Mucosa of stomach (tissue), 1 donor: ENCODE measurements at regions not wholly inside any gene's neighbourhood (a gene's known extent, or its start where the extent isn't known, plus 50 kb on each side); places are given as distances from the start of the nearest gene placed in this dataset.
"Not testable (repeated sequence)": the region's sequence is repeated elsewhere in the genome, so short reads cannot be mapped to it uniquely, and the experiment has no call there.

Source experiments
- H3K27me3 ChIP-seq: one replicate; pipeline ENCODE4 v1.7.0; 2013; ENCODE audit warnings: mild to moderate bottlenecking, low read length; ENCODE audit not compliant: control insufficient read depth, insufficient read depth
- H3K36me3 ChIP-seq: one replicate; pipeline ENCODE4 v1.7.0; 2013; ENCODE audit warnings: low read length; ENCODE audit not compliant: control insufficient read depth, insufficient read depth
- H3K4me1 ChIP-seq: one replicate; pipeline ENCODE4 v1.7.0; 2013; ENCODE audit warnings: mild to moderate bottlenecking, low read length; ENCODE audit not compliant: control insufficient read depth, insufficient read depth
- H3K4me3 ChIP-seq: one replicate; pipeline ENCODE4 v1.7.0; 2013; ENCODE audit warnings: low read length
- H3K9ac ChIP-seq: one replicate; pipeline ENCODE4 v1.7.0; 2013; ENCODE audit warnings: mild to moderate bottlenecking, low read length, moderate library complexity
- H3K9me3 ChIP-seq: one replicate; pipeline ENCODE4 v1.7.0; 2013; ENCODE audit warnings: mild to moderate bottlenecking, low read length, moderate library complexity; ENCODE audit not compliant: control insufficient read depth
- donor health status: Pancreatic carcinoma.

DNA sequence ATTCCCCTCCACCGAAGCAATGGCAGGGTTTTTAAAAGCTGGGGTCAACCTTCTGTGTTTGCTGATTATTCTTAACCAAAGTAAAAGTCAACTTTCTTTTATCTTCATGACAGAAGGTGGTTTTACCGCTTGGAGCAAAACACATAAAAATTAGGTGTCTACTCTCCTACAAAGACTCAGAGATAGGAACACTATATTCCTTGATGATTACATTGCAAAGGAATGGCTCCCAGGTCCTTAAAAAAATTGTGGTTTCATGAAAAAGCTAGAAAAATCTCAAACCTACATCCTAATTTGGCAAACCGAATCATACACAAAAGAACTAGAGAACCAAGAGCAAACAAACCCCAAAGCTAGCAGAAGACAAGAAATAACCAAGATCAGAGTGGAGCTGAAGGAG, 760.4 kb upstream of the PCDH20 start:
- no peak overlapping the region for H3K4me3 ChIP-seq
- H3K27me3 ChIP-seq, result no peaks in the 10 kb centered on the region
- no peaks in the 10 kb centered on the region for H3K36me3 ChIP-seq
- no peaks in the 10 kb centered on the region for H3K4me1 ChIP-seq
- no peaks in the 10 kb centered on the region for H3K9me3 ChIP-seq
- H3K9ac ChIP-seq, result no peak overlapping the region

DNA sequence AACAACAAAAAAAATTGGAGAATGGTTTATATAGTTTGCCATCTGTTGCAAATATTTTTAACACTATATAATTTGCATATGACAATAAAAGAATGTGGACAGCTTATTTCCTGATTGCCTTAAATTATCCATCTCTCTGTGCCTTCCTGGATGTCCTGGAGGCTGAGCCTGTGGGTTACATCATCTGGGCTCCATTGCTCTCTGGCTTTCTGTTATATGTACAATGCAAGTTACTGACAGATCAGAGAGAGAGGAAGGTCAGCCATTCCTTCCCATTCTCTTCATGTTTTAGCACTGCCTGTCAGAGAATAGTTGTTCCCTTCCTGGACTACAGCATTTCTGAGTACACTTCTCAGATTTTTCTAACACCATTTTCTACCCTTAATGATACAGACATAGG, 758.3 kb upstream of the PCDH20 start:
- H3K4me3 ChIP-seq, result no peak overlapping the region
- no peak overlapping the region for H3K9ac ChIP-seq
- H3K27me3 ChIP-seq, result no peaks in the 10 kb centered on the region
- no peaks in the 10 kb centered on the region for H3K36me3 ChIP-seq
- H3K4me1 ChIP-seq, result no peaks in the 10 kb centered on the region
- H3K9me3 ChIP-seq, result no peaks in the 10 kb centered on the region

DNA sequence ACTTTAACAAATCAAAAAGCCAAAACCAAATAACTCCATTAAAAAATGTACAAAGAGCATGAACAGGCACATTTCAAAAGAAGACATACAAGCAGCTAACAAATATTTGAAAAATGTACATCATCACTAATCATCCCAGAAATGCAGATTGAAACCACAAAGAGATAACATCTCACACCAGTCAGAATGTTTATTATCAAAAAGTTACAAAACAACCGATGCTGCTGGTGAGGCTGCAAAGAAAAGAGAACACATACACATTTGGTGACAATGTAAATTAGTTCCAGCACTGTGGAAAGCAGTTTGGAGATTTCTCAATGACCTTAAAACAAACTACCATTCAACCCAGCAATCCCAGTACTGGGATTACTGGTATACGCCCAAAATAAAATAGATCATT, 756.0 kb upstream of the PCDH20 start:
- Histone ChIP-seq H3K27me3 (no peaks in the 10 kb centered on the region), H3K9ac (no peak overlapping the region), H3K4me1 (no peaks in the 10 kb centered on the region), H3K9me3 (no peaks in the 10 kb centered on the region), H3K4me3 (no peak overlapping the region), H3K36me3 (no peaks in the 10 kb centered on the region)

DNA sequence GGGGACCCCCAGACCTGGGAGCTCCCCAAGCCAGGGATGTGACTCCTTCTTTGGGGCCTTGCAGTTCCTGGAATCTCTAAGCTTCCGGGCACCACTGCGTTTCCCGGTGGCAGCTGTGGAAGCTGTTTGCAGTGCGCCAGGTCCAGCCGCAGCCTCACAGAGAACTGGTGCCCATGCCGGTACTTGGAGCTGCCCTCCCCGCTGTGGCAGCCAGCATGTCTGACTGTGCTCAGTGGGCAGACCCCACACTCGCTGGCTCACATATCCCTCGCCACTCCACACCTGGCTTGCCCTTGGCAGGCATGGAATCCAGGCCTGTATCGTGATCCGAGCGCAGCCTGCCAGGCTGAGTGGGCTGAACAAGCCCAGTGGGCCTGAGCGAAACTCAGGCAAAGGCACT, 753.2 kb upstream of the PCDH20 start:
- H3K9ac ChIP-seq, result no peak overlapping the region
- no peaks in the 10 kb centered on the region for H3K9me3 ChIP-seq
- no peaks in the 10 kb centered on the region for H3K27me3 ChIP-seq
- H3K4me3 ChIP-seq, result no peak overlapping the region
- no peaks in the 10 kb centered on the region for H3K4me1 ChIP-seq
- H3K36me3 ChIP-seq, result no peaks in the 10 kb centered on the region

DNA sequence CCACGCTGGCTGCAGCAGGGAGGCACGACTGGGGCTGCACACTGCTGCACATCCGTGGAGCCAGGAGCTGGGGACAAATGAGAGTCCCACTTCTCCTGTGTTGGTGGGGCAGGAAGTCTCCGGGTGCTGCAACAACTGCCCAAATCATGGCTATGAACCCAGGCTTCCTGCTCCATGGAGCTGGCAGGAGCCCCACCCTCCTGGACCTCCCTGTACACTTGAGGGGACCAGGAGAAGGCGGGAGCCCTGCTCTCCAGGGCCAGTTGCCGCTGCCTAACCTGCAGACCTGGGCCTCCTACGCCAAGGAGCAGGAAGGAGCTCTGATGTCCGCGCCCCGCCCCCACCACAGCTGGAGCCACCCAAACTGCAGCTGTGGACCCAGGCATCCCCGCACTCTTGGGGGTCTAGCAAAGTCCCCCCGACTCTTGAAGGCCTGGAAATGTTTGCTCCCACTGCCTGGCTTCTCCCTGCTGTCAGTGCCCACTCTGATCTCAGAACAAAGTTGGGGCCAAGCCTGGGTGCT, 752.1 kb upstream of the PCDH20 start:
- H3K36me3 ChIP-seq, result no peaks in the 10 kb centered on the region
- H3K4me3 ChIP-seq, result no peak overlapping the region
- H3K9me3 ChIP-seq, result no peaks in the 10 kb centered on the region
- H3K27me3 ChIP-seq, result no peaks in the 10 kb centered on the region
- H3K9ac ChIP-seq, result no peak overlapping the region
- H3K4me1 ChIP-seq, result no peaks in the 10 kb centered on the region

DNA sequence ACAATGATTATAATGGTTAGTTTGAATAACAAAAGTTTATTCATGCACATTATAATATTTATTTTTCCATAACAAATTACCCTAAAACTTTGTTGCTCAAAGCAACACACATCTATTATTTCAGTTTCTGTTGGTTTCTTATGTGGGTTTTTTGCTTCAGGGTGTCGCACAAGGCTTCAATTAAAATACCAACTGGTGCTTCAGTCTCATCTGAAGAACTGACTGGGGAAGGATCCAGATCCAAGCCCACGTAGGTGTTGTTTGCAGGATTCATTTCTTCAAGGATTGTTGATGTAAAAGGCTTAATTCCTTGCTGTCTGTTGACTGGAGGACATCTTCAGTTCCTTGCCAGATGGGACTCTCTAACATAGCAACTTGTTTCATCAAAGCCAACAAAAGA, 747.2 kb upstream of the PCDH20 start:
- H3K27me3 ChIP-seq, result no peaks in the 10 kb centered on the region
- H3K9ac ChIP-seq, result no peak overlapping the region
- H3K9me3 ChIP-seq, result no peaks in the 10 kb centered on the region
- no peaks in the 10 kb centered on the region for H3K36me3 ChIP-seq
- H3K4me1 ChIP-seq, result no peaks in the 10 kb centered on the region
- no peak overlapping the region for H3K4me3 ChIP-seq

DNA sequence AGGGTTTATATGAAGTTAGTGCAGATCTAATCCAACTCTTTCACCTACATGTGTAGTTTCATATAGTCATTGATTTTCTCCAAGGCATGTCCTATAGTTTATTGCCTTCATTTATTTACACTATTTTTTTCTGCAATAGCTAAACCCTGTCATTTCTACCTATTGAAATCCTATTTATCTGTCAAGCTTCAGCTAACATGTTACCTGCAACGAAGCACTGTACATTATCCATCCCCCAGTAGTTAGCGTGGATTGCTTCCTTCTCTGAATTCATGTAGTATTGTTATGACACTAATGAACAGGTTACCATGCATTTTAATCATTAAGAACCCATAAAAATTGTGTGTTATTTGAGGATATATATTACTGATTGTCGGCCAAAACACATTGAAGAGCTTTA, 742.9 kb upstream of the PCDH20 start:
- no peaks in the 10 kb centered on the region for H3K27me3 ChIP-seq
- no peaks in the 10 kb centered on the region for H3K4me1 ChIP-seq
- no peak overlapping the region for H3K4me3 ChIP-seq
- no peak overlapping the region for H3K9ac ChIP-seq
- H3K9me3 ChIP-seq, result no peaks in the 10 kb centered on the region
- H3K36me3 ChIP-seq, result no peaks in the 10 kb centered on the region

DNA sequence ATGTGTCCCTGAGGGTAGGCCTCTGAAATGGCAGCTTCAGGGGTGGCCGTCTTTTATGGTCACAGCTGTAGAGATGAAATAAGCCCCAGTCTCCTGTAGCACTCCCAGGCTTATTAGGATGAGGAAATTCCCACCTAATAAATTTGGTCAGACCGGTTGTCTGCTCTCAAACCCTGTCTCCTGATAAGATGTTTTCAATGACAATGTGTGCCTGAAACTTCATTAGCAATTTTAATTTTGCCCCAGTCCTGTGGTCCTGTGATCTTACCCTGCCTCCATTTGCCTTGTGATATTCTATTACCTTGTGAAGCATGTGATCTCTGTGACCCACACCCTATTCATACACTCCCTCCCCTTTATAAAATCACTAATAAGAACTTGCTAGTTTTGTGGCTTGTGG, 736.1 kb upstream of the PCDH20 start:
- H3K27me3 ChIP-seq, H3K9ac ChIP-seq, H3K4me3 ChIP-seq, H3K4me1 ChIP-seq, H3K9me3 ChIP-seq, H3K36me3 ChIP-seq: not testable (repeated sequence)

DNA sequence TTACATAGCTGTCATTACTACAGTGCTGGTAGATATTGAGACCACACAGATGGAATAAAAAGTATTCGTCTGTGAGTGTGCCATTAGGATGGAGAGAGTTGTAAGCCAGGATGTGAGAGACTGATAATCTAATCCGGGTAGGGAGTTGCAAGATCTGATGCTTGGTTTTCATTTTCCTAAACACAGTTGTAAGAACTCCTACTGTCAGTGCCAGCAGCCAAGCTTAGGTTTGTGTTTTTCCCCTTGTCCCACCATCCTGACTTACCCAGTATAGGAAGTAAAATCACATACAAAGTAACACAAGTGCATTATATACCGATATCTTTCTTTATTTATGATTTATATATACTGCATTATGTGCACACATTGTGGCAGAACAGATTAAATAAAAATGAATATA, 726.4 kb upstream of the PCDH20 start:
- Histone ChIP-seq H3K27me3 (no peaks in the 10 kb centered on the region), H3K9ac (no peak overlapping the region), H3K36me3 (no peaks in the 10 kb centered on the region), H3K4me1 (no peaks in the 10 kb centered on the region), H3K9me3 (no peaks in the 10 kb centered on the region), H3K4me3 (no peak overlapping the region)

DNA sequence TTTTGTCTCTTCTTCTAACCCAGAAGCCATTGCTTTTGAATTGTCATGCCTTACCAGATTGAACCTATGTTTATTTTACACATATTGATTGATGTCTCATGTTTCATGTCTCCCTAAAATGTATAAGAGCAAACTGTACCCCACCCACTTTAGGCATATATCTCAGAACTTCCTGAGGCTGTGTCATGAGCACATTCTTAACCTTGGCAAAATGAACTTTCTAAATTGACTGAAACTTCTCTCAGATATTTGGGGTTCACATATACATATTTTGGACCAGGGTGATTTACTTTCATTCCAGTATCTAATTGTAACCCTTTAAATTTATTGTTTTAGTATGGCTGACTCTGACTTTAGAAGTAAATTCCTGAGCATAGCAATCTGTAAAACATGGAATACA, 723.9 kb upstream of the PCDH20 start:
- H3K4me3 ChIP-seq, result no peak overlapping the region
- H3K27me3 ChIP-seq, result no peaks in the 10 kb centered on the region
- H3K4me1 ChIP-seq, result no peaks in the 10 kb centered on the region
- H3K9ac ChIP-seq, result no peak overlapping the region
- H3K36me3 ChIP-seq, result no peaks in the 10 kb centered on the region
- H3K9me3 ChIP-seq, result no peaks in the 10 kb centered on the region

DNA sequence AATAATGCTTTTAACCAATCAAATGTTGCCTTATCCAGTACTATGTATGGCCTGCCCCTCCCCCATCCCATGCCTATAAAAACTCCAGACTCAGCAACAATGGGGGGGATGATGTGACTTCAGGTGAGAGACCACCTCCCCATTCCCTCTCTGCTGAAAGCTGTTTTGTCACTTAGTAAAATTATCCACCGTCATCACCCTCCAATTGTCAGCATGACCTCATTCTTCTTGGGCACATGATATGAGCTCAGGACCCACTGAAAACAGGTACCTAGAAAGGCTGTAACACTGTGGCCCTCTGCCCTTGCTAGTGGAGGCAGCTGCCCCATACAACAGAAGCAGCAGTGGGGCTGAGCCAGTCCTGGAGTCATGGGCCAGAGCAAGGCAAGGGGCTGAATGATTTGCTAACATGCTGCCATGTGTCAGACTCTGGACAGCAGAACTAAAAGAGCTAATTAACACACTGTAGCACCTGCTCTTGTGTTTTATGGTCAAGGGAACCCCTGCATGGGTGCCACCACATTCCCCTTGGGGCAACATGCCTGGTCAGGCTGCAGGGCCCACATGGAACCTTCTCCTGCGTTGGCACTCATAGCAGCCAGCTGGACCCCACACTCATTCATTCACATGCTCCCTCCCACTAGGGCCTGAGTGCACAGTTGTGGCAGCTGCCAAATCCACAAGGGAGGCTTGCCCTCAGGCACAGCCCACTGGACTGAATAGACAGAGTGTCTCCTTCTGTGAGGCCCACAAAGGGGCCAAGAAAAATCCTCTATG, 722.2 kb upstream of the PCDH20 start:
- Histone ChIP-seq H3K4me3 (no peak overlapping the region), H3K27me3 (no peaks in the 10 kb centered on the region), H3K36me3 (no peaks in the 10 kb centered on the region), H3K4me1 (no peaks in the 10 kb centered on the region), H3K9ac (no peak overlapping the region), H3K9me3 (no peaks in the 10 kb centered on the region)

DNA sequence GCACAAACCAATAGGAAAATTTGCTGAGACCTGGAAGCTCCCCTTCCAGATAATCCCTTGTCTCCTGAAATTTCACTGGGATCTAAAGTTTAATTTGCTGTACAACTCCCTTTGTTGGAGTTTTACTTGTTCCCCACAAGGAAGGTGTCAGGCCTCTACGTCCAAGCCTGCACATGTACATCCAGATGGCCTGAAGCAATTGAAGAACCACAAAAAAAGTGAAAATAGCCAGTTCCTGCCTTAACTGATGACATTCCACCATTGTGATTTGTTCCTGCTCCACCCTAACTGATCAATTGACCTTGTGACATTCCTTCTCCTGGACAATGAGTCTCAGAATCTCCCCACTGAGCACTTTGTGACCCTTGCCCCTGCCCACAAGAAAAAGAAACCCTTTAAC, 716.0 kb upstream of the PCDH20 start:
- Histone ChIP-seq H3K27me3 (no peaks in the 10 kb centered on the region), H3K9me3 (no peaks in the 10 kb centered on the region), H3K4me1 (no peaks in the 10 kb centered on the region), H3K36me3 (no peaks in the 10 kb centered on the region), H3K4me3 (no peak overlapping the region), H3K9ac (no peak overlapping the region)
